GM06990 (cell line): ENCODE measurements at regions not wholly inside any gene's neighbourhood (a gene's known extent, or its start where the extent isn't known, plus 50 kb on each side); places are given as distances from the start of the nearest gene placed in this dataset.
"Not testable (repeated sequence)": the region's sequence is repeated elsewhere in the genome, so short reads cannot be mapped to it uniquely, and the experiment has no call there.

Source experiments
- DNase-seq: peaks from one replicate; pipeline ENCODE4 v3.0.0-alpha.2; 2011; ENCODE audit not compliant: insufficient read length; ENCODE audit errors: extremely low read depth
- H3K27me3 ChIP-seq: replicated peaks from 2 replicates; pipeline ENCODE4 v1.6.0; 2011; ENCODE audit warnings: low read length; ENCODE audit not compliant: control insufficient read depth, insufficient read depth
- H3K36me3 ChIP-seq: 2 replicates; pipeline ENCODE4 v1.5.1; 2011; ENCODE audit warnings: low read length; ENCODE audit not compliant: control insufficient read depth, insufficient read depth
- H3K4me3 ChIP-seq: replicated peaks from 2 replicates; pipeline ENCODE4 v1.5.1; 2011; ENCODE audit warnings: low read depth, mild to moderate bottlenecking, control low read depth, low read length
- TF ChIP-seq, protein P1 (sequence below): IDR thresholded peaks from 2 replicates; pipeline ENCODE4 v1.5.1; 2011; ENCODE audit warnings: low read length, control low read depth, mild to moderate bottlenecking, inconsistent platforms; ENCODE audit not compliant: insufficient read depth, poor library complexity, severe bottlenecking

DNA sequence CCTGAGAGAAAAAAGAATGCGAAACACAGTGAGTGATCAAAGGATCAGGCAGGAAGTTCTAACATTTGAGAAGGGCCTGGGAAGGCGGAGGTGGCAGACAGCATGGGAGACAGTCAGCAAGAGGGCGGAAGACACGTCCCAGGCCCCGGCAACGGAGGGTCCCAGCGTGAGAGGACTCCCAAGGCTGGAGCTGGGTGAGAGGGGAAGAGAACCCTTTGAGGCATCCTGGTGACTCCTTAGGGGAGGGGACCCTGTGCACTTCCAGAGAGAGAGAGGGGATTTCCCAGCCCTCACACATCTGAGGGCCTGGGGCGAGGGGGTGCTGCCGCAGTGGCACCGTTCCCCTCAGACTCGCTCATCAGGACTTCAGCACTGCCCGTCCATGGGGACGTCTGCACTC, 133.4 kb downstream of the RTP5 start:
- no peaks in the 10 kb centered on the region for H3K36me3 ChIP-seq
- DNase-seq: no peak
- TF ChIP-seq, protein P1, sequence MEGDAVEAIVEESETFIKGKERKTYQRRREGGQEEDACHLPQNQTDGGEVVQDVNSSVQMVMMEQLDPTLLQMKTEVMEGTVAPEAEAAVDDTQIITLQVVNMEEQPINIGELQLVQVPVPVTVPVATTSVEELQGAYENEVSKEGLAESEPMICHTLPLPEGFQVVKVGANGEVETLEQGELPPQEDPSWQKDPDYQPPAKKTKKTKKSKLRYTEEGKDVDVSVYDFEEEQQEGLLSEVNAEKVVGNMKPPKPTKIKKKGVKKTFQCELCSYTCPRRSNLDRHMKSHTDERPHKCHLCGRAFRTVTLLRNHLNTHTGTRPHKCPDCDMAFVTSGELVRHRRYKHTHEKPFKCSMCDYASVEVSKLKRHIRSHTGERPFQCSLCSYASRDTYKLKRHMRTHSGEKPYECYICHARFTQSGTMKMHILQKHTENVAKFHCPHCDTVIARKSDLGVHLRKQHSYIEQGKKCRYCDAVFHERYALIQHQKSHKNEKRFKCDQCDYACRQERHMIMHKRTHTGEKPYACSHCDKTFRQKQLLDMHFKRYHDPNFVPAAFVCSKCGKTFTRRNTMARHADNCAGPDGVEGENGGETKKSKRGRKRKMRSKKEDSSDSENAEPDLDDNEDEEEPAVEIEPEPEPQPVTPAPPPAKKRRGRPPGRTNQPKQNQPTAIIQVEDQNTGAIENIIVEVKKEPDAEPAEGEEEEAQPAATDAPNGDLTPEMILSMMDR: no peak
- H3K4me3 ChIP-seq: no peak overlapping the region
- no peaks in the 10 kb centered on the region for H3K27me3 ChIP-seq

DNA sequence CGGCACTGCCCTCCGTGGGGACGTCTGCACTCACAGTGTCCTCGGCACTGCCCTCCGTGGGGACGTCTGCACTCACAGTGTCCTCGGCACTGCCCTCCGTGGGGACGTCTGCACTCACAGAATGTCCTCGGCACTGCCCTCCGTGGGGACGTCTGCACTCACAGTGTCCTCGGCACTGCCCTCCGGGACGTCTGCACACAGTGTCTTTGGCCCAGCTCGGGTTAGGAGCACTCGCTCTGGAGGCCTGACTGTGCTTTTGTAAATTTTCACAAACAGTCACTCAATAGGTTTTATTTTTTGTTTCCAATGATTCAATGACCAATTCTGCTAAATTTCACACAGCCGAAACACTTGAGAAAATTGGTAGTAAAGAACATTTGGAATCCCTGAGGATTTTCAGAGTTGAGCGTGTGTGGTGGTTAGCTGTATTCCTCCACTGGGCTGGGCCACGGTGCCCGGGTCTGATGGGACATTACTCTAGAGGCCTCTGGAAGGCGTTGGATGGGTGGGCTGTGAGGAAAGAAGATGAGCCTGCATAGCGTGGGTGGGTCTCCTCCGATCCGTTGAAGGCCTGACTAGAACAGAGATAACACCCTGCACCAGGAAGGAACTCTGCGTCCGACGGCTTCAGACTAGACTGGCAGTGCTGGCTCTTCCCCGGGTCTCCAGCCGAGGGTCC, 134.8 kb downstream of the RTP5 start:
- Histone ChIP-seq H3K27me3 (no peaks in the 10 kb centered on the region), H3K36me3 (no peaks in the 10 kb centered on the region), H3K4me3 (no peak overlapping the region)
- no peak for DNase-seq
- TF ChIP-seq, protein P1: no peak

DNA sequence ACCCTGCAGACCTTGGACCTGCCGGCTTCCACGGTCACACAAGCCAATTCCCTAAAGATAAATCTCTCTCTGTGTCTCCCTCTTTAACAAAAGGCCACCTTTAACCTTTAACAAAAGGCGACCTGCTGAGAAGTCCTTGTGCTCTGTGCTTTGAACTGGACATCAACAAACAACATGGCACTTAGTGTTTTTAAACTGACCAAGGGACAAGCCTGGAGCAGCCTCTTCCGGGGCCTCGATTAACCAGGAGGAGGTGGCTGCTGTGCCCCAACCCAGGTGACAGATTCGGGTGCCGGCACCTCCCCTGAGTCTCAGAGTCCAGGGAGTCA, 135.3 kb downstream of the RTP5 start:
- no peak overlapping the region for H3K4me3 ChIP-seq
- no peaks in the 10 kb centered on the region for H3K27me3 ChIP-seq
- TF ChIP-seq, protein P1: no peak
- no peak for DNase-seq
- H3K36me3 ChIP-seq: no peaks in the 10 kb centered on the region

DNA sequence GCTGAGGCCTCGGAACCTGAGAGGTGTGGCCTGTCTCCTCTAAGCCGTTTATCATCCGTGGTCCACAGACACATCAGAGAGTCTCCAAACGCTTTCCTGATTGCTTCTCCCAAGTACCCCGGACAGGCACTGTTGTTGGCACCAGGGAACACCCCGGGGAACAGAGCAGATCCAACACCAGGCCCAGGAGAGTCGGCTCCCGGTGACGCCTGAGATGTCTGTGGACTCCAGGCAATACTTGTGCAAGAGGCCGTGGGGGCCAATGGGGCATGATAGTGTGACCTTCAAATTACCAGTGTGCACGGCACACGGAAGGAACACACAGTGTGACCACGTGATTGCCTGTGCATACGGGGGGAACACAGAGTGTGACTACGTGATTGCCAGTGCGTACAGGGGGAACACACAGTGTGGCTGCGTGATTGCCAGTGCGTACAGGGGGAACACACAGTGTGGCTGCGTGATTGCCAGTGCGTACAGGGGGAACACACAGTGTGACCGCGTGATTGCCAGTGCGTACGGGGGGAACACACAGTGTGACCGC, 136.6 kb downstream of the RTP5 start:
- H3K4me3 ChIP-seq, H3K27me3 ChIP-seq, DNase-seq, H3K36me3 ChIP-seq: not testable (repeated sequence)

DNA sequence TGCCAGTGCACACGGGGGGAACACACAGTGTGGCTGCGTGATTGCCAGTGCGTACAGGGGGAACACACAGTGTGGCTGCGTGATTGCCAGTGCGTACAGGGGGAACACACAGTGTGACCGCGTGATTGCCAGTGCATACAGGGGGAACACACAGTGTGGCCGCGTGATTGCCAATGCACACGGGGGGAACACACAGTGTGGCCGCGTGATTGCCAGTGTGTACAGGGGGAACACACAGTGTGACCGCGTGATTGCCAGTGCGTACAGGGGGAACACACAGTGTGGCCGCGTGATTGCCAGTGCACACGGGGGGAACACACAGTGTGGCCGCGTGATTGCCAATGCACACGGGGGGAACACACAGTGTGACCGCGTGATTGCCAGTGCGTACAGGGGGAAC, 139.4 kb downstream of the RTP5 start:
- H3K36me3 ChIP-seq, H3K4me3 ChIP-seq, DNase-seq, H3K27me3 ChIP-seq: not testable (repeated sequence)

DNA sequence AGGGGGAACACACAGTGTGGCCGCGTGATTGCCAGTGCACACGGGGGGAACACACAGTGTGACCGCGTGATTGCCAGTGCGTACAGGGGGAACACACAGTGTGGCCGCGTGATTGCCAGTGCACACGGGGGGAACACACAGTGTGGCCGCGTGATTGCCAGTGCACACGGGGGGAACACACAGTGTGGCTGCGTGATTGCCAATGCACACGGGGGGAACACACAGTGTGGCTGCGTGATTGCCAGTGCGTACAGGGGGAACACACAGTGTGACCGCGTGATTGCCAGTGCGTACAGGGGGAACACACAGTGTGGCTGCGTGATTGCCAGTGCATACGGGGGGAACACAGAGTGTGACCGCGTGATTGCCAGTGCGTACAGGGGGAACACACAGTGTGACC, 140.3 kb downstream of the RTP5 start:
- H3K36me3 ChIP-seq, H3K4me3 ChIP-seq, DNase-seq, H3K27me3 ChIP-seq: not testable (repeated sequence)

DNA sequence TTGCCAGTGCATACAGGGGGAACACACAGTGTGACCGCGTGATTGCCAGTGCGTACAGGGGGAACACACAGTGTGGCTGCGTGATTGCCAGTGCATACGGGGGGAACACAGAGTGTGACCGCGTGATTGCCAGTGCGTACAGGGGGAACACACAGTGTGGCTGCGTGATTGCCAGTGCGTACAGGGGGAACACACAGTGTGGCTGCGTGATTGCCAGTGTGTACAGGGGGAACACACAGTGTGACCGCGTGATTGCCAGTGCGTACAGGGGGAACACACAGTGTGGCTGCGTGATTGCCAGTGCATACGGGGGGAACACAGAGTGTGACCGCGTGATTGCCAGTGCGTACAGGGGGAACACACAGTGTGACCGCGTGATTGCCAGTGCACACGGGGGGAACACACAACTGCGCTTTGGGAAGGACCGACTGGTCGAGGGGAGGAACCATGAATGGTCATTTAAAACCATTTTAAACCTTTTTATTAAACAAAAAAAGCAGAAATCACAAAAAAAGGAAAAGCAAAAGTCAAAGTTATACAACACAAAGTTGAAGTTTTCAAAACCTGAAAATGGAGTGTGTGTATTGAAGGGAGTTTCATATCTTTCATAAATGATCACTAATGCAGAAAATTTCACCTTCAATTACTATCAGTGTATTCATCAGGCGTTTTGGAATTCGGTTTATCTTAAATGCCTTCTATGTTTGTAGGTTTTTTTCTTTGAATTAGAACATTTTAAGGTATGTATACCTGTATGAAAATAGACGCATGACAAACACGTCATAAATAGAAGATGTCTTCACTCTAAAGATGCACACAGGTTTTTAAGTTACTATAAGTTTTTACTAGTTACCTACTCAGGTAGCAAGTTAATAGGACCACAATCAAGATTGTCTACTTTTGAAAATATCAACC, 141.0 kb downstream of the RTP5 start:
- DNase-seq, H3K36me3 ChIP-seq, H3K4me3 ChIP-seq, H3K27me3 ChIP-seq: not testable (repeated sequence)
